GM21786 (cell line): ENCODE measurements at regions not wholly inside any gene's neighbourhood (a gene's known extent, or its start where the extent isn't known, plus 50 kb on each side); places are given as distances from the start of the nearest gene placed in this dataset.

Source experiments
- ATAC-seq: cut with Tn5 transposase; IDR thresholded peaks from one replicate; pipeline ENCODE4 v1.9.1; 2021; ENCODE audit not compliant: unreplicated experiment

DNA sequence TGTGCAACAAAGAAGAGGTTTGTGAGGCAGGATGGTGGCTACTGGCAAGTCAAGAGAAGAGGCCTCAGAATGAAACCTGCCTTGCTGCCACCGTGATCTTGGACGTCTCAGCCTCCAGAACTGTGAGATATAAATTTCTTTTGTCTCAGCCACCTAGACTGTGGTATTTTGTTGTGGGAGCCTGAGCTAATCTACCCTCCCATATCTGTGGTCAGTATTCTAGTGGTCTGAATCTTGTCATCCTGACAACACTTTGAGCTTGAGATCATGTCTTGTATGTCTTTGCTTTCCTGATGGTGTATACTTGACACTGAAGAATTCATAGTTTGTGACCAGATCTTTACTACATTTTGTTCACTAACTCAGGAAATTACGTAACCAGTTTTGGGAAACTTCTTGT lies 240.6 kb upstream of the GOLIM4 start:
- ATAC-seq, result no peak

DNA sequence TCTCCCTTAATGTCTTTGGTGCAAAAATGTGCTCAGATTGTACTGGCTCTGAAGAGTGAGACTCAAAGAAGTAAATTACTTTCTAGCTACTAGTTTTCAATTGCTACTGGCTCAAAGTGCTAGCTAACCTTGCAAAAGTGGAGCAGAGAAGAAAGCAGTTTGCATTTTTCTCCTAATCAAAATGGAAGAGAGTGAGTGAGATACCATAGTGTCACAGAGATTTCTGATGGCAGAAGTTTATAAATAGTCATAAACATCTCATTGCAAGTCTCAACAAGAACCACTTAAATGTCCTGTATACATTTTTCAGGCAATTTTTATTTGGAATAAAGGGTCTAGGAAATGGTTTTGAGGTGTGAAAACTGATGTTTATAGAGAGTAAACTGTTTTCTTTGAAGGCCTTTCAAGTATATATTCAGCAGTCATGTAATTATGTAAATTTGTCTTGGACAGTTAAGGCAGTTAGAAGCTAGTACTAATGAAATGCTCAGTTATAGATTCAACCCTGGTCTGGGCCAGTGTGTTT lies 237.7 kb upstream of the GOLIM4 start:
- no peak for ATAC-seq

DNA sequence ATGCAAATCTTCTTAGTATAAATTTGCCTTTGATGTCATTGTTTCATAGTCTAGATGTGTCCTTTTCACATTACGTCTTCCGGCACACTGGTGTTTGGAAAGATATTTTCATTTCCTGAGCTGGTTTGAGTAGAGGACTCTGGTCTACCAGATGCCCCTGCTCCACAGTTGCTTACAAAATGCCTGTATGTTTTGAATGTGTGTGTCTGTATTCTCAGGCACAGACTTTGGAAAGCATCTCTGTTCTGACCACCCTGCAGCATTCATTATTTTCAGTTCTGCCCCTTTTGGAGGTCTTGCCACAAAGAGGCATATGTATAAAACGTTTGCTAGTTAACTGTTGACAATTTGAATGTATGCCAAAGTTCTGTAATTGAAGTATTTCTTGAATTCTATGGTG lies 236.0 kb upstream of the GOLIM4 start:
- no peak for ATAC-seq

DNA sequence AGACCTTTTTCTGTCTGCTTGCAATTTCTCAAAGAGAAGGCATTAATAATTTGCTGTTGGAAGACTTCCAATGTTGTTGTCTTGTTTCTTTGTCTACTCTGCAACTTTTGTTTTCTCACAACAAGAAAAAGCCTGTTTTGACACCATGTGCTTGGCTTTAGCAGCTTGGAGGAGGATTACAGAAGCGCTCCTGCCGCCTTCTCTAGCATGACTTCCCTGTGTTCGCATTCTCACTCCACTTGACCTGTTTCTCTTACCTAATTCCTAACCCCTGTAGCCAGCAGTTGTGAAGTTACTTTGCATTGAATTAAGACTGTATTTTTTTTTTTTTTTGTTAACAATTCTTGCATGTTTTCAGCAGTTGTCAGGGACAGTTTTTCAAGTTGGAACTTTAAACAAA lies 235.3 kb upstream of the GOLIM4 start:
- ATAC-seq, result no peak

DNA sequence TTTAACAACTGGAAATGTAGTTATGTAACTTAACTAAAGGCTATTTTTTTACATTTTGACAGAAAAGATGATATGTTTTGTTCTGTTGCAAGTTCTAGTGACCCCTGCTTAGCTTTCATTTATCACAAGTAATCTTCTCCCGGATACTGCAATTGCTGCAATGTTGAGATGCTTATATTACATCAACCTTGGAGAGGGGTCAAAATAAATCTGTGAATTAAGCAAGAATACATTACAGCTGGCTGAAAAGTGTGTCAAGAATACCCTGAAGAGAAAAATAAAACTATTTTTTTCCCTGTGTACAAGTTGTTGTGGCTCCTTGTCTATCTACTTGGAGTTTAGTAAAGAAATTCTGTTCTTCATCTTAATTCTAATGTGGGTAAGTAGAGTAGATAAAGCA lies 232.1 kb upstream of the GOLIM4 start:
- no peak for ATAC-seq

DNA sequence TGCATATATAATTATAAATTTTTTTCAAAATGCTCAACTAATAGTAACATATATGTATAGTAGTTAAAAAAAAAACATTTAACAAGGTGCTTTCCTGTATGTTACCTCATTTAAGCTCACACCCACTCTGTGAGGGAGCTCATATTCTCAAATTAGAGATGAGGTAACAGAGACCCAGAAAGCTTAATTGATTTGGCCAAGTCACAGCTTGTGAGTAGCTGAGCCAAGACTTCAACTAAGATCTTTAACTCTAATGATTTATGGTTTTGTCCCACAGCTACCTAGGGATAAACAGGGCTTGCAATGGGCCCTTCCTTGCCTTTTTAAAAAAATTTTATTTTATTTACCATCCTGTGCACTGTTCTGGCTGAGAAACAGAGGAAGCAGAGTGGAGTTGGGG lies 230.0 kb upstream of the GOLIM4 start:
- no peak for ATAC-seq

DNA sequence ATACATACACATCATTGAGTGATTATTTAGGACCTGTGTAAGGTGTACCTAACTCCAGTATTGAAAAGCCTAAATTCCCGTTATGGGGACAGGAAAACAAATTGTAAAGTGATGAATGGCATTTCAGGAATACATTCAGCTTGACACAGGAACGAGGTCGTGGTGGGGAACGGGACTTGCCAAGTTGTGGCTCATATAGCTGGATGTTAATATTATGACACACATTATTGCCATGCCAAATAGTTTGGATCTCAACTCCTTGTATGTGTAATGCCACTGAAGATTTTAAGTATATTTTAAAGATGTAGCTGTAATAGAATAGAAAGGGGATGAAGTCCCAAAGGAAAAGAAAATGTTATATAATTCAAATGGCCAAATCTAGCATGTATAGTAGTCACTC lies 227.2 kb upstream of the GOLIM4 start:
- no peak for ATAC-seq

DNA sequence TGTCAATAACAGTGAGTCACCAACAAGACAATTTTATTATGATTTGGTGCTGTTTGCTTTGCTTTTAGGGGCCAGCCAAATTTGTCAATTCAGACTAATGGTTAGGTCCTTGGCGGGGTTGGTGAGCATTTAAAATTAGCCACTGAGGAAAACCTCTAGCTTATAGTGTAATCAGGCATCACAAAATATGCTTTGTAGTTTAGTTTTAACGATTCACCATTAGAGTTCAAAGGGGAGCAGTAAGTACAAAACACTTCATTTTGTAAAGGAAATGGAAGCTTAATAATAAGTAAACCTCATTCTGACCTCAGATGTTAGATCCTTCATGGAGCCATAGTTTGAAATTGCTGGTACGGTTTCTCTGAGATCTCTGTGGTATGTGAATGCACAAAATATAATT lies 218.4 kb upstream of the GOLIM4 start:
- ATAC-seq, result no peak

DNA sequence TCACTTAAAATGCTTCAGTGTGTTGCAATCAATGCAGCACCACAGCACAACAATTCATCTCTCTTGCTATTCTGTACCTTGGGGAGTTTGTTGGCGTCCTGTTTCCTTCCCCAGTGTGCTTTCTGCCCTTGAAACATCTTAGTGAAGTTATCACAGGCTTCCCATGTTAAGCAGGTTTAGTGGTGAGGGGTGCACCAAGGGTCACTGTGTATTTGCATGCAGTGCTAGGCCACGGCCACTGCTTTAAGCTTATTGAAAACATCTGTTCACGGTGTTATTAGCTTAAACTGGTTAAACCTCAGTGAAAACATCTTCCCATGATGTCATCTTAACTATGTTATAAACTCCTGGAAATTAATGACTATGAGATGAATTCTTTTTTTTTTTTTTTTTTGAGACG lies 217.3 kb upstream of the GOLIM4 start:
- no peak for ATAC-seq

DNA sequence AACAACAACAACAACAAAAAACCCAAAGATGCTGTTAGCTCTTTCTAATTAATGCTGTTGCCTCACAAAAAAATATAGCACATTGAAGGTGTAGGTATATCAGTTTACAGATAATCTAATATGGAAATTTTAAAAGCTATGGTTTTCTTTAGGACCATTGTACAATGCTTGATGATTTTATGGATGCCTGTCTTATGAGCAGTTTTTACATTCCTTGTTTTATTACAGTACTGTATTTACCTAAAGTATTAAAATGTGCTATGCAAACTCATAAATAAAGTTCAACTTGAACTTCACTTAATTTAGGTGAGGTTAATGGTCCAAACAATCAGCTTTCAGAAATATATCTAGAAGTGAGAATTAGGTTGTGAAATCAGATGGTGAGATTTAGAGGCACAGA lies 212.2 kb upstream of the GOLIM4 start:
- no peak for ATAC-seq

DNA sequence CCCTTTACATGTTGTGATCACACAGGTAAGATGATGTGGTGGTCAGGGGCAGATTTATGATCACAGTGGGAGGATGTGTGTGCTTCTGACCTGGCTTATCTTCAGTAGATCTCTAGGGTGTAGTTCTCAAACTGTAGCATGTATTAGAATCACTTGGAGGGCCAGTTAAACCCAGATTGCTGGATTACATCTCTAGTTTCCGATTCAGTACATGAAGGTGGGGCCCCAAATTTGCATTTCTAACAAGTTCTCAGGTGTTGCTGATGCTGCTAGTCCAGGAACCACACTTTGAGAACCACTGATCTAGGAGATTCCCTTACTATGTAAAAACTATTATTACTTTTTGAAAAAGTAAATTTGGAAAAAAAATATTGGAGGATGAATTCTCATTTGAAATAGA lies 199.3 kb upstream of the GOLIM4 start:
- ATAC-seq, result no peak

DNA sequence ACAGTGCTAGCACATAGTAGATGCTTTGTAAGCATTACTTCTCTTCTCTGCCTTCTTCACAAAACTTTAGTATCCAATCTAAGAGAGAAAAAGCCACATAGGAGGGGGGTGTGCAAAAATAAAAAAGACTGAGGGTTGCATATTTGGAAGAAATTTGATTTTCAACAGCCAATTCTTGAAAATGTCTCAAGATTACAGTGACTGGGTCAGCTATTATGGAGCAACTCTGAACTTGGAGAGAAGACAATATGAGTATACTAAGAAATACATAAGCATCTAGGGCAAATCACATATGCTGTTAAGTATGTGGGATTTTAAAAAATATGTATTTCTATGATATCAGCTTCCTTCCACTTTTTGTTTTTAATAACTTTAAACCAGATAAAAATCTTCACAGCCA lies 196.6 kb upstream of the GOLIM4 start:
- no peak for ATAC-seq

DNA sequence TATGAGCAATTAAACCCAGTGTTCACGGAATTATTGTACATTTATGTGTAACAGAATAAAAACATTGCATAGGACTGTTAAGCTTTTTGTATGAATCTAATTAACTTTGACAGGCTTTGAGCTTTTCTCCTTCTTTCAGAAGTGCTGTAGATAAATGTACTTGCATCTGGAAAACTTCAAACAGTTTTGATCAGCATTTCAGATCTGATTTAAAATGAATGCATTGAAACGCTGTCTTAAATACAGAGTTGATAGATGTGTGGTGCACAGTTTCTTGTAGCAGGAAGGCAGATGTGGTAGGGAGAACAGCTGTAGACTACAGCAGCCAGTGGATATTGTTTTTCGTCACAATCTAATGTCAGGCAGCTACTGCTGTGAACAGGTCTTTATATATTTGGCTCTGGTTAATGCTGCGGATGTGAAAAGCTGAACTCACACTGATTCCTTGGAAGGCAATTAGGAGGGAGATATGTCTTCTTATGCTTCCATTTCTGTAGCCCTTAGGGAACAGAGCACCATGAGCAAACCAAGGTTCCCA lies 193.8 kb upstream of the GOLIM4 start:
- ATAC-seq, result no peak

DNA sequence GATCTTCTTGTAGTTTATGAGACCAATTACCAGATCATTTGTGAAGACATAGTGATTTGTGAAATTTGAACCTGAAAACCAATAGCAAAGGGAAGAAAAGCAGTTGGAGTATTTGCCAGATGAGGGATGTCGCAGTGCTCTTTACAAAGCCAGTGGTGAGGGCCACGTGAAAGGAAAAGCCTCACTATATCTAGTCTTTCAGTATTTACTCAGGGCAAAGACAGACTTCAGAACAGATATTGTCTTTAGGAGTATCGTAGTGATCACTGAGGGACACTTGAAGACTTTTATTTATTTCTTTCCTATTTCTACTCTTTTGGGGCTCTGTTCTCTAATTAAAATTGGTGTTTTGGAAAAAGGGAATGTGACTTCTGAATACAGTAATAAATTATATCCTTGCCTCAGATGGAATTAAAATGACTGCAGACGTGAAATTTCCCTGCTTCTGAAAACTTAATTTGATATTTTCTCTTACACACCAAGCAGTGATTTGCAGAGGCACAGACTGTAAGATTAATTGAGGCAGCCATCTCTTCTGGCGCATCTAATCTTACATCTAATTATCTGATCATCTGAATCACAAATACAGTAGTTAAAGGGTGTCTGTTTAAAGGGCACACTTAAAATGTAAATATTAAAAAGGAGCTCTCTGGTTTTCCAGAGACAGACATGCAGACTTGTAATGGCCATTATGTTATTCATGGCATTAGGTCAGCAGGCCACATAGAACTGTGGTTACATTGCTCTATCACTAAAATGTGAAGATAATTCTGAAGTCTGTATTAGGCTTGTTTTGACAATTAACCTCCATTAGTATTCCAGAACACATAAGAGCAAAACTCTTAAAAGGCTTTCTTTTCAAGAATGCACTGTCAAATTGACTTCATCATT lies 193.0 kb upstream of the GOLIM4 start:
- no peak for ATAC-seq

DNA sequence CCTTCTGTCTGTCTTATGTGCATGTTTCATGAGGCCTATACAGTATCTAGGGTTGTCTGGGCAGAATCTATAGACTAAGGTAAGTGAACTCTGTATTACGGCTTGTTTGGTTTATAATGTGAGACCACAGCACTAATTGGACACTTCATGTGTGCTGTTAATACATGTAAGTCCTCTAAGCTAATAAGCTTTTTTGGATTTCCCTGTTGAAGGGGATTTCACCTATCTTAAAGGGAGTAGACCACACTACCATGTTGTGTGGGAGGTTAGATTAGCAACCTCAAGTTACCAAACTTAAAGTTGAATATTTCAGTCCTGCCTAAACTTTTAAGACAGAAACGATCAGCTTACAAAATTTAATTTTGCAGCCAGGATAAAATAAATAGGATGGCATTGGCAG lies 189.8 kb upstream of the GOLIM4 start:
- ATAC-seq, result peak; percentile 48

DNA sequence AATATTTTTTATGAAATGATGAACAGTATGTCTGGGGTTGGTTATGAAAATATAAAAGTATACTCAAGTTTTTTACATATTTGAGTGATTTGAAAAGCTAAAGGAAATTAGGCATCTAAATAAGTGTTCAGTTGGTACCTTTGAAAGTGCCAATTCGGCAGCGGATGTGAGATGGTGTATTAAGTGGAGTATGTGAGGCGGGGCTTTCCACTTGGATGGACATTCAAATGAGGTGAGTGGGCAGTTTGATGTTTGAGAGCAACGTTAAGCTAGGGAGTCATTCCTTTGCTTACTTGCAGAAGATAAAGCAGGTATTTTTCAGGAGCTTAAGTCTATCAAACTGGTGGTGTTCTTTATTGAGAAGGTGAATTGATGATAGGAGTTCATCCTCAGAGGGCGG lies 189.0 kb upstream of the GOLIM4 start:
- ATAC-seq, result no peak

DNA sequence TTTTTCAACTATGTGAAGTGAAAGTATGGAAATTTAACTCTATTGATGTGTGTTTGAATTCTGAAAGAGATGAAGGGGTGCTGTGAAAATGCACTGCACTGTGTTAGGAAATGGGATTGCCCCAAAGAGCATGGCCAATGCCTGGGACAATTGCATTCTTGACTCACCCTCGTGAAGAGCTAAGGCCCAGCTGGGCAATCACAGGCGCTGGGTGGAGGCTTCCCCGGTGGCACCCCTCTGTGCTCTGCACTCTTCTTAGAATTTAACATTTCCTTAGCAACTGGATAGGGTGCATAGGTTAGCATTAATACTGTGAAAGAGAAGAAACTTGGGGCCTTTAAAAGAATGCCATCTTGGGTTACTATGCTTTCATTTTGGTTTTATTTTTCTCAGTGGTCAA lies 179.9 kb upstream of the GOLIM4 start:
- ATAC-seq, result no peak

DNA sequence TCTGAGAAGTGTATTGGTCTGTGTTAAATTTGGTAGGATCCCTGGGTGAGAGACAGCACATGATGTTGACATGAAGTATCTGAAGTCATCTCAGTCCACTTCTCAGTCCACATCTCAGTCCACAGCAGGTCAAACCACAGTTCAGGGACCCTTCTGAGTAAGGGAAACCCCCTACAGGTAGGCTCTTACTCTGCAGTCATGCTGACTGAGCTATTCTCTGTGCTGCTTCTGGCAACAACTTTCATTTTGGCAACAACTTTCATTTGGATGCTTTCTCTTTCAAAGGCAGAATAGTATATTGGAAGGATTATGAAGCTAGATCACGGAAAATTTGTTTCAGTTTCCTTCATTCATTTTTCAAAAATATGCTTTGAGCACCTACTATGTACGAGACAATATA lies 178.2 kb upstream of the GOLIM4 start:
- ATAC-seq, result peak; percentile 69

DNA sequence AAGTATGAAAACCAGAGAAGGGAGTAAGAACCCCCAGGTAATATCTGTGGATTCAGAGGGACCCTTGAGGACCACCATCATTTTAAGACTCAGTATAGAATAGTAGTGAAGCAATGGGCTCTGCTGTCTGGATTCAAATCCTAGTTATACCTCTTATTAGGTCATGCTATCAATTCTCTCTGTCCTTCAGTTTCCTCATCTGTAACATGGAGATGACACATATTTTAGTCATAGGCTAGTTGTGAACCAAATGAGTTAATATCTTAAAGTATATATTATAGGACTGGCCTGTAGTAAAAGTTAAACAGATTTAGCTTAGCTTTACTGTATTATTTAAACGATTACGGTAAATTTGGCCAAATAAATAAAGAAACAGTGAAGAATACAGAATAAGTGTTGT lies 177.3 kb upstream of the GOLIM4 start:
- ATAC-seq, result no peak

DNA sequence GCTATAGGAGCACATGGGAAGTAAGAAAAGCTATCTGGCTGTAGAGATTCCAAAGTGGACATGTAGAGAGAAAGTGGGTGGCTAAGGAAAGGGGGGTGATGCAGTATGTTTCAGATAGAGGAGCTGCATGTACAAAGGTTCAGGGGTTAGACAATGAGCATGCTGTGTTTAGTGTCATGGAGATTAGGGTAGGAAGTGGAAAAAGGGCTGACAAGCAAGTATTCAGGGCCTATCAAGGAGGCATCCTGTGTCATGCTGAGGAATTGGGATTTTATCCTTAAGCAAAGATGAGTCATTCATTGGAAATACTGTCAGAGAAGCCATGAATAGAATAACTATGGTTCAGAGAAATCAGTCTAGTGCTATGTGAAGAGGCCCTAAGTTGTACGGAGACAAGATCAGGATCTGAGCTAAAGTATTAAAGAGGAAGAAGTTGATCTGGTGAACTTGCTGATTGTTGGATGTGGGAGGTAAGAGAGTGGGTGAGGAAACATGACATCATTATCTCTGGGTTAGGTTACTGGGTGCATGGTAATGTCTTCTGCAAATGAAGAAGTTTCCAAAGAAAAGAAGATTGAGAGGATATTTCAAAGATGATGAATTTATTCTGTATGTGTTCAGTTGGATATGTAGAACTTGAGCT lies 176.7 kb upstream of the GOLIM4 start:
- no peak for ATAC-seq

DNA sequence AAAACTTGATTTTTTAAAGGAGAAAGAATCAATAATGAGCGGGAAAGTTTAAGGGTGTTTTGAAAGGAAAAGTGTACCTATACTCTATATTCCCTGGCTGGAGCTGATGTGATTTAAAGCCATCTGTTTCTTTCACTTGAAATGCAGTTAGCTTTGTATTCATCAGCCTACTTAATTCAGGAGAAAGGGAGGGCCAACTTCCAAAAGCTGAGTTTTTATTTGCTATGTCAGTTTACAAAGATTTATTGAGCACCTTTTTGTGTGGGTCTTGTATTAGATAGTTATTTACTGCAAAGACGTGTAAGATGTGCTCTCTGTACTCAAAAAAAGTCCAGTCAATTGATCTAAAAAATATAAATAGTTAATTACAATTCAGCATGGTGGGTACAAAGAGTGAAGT lies 176.2 kb upstream of the GOLIM4 start:
- no peak for ATAC-seq

DNA sequence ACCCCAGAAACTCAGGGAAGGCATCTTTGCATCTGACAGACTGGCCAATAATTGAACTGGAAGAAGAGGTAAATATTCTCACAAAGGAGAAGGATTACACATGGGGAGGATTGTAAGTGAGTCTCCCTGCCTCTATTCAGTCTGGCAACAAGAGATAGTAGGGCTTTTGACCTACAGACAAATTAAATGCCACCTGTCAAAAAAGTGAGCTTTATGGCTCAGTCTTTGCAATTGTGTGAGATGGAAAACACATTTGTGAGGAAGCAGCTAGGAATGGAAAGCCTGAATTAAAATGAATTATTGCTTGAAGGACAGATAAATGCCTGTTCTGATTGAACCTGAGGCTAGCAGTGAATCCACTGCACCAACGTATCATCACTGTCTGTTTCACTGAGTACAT lies 173.3 kb upstream of the GOLIM4 start:
- ATAC-seq, result no peak
